K562 (cell line): ENCODE measurements at regions not wholly inside any gene's neighbourhood (a gene's known extent, or its start where the extent isn't known, plus 50 kb on each side); places are given as distances from the start of the nearest gene placed in this dataset.

Experiments
- ATF7 ChIP-seq: fragments of 450-650 bp; IDR thresholded peaks from 2 replicates; pipeline ENCODE4 v1.7.1; 2014; ENCODE audit warnings: mild to moderate bottlenecking, moderate library complexity
- CREM ChIP-seq: IDR thresholded peaks from 2 replicates; pipeline ENCODE4 v1.6.1; 2014; ENCODE audit warnings: antibody characterized with exemption, low read depth
- CTCF ChIP-seq, 3 experiments: IDR thresholded peaks in 2 of 3; conservative IDR thresholded peaks in 1 of 3; 2 replicates each; pipeline ENCODE4 v1.5.1; 2011 to 2012; ENCODE audit warnings: low read length in 3 of 3, mild to moderate bottlenecking in 3 of 3, control low read depth in 2 of 3, improper control_type of control experiment in 1 of 3, inconsistent platforms in 1 of 3, low read depth in 1 of 3, mixed read lengths in 1 of 3, moderate library complexity in 1 of 3; ENCODE audit not compliant: insufficient read depth in 2 of 3
- ETV5 ChIP-seq: sonication (generic); formaldehyde crosslinking; IDR thresholded peaks from 2 replicates; pipeline ENCODE4 v1.4.0; 2020; ENCODE audit warnings: low read depth, mild to moderate bottlenecking, missing genetic modification reagents
- EZH2 ChIP-seq: IDR thresholded peaks from 2 replicates; pipeline ENCODE4 v1.6.1; 2012; ENCODE audit warnings: low read depth, mild to moderate bottlenecking, inconsistent platforms, low read length, borderline replicate concordance
- GATAD2A ChIP-seq: fragments of 450-650 bp; IDR thresholded peaks from 2 replicates; pipeline ENCODE4 v1.6.1; 2017
- HDAC6 ChIP-seq: IDR thresholded peaks from 2 replicates; pipeline ENCODE4 v1.6.1; 2012; ENCODE audit warnings: low read depth, mild to moderate bottlenecking, control low read depth, inconsistent platforms, low read length, moderate library complexity
- KDM1A ChIP-seq, 2 experiments: fragments of 450-650 bp; IDR thresholded peaks; 2 replicates each; pipeline ENCODE4 v1.6.1; 2016; ENCODE audit warnings: mild to moderate bottlenecking in 2 of 2
- NCOA6 ChIP-seq: fragments of 450-650 bp; IDR thresholded peaks from 2 replicates; pipeline ENCODE4 v1.6.1; 2017; ENCODE audit warnings: mild to moderate bottlenecking
- PML ChIP-seq: IDR thresholded peaks from 2 replicates; pipeline ENCODE4 v1.6.1; 2012; ENCODE audit warnings: low read length, inconsistent platforms
- POLR3G ChIP-seq: IDR thresholded peaks from 2 replicates; pipeline ENCODE4 v1.6.1; 2011; ENCODE audit not compliant: insufficient read length, insufficient replicate concordance; ENCODE audit errors: extremely low read depth
- RFX5 ChIP-seq: IDR thresholded peaks from 2 replicates; pipeline ENCODE4 v1.6.1; 2011; ENCODE audit warnings: low read depth, mild to moderate bottlenecking, improper control_type of control experiment, low read length
- ZNF232 ChIP-seq: sonication (generic); formaldehyde crosslinking; IDR thresholded peaks from 2 replicates; pipeline ENCODE4 v1.8.0; 2022; ENCODE audit warnings: mild to moderate bottlenecking, missing genetic modification reagents
- ZNF75A ChIP-seq: fragments of 450-650 bp; formaldehyde crosslinking; IDR thresholded peaks from 2 replicates; pipeline ENCODE4 v1.4.0; 2020; ENCODE audit warnings: mild to moderate bottlenecking

- TF ChIP-seq CTCF (IDR thresholded peaks at IDR 0.05 in 2 of 3, conservative IDR thresholded peaks at IDR 0.05 in 1 of 3; ENCODE audit: insufficient read depth in 2 of 3, low read depth in 1 of 3, low read length in 3 of 3) (no peak), ZNF232 (no peak), EZH2 (no peak), ZNF75A (CRISPR knock-in tag) (no peak), POLR3G (no peak), RFX5 (no peak), GATAD2A (no peak), PML (no peak), ETV5 (CRISPR knock-in tag) (no peak), KDM1A (IDR thresholded peaks at IDR 0.05) (no peak), NCOA6 (no peak), ATF7 (no peak), HDAC6 (no peak), CREM (no peak)
These were observed 528.2 kb upstream of the RBFOX1 start for GRCh38 chr16:6804461-6804860.
